ENCODE measurements at regions not wholly inside any gene's neighbourhood (a gene's known extent, or its start where the extent isn't known, plus 50 kb on each side); places are given as distances from the start of the nearest gene placed in this dataset.

DNA sequence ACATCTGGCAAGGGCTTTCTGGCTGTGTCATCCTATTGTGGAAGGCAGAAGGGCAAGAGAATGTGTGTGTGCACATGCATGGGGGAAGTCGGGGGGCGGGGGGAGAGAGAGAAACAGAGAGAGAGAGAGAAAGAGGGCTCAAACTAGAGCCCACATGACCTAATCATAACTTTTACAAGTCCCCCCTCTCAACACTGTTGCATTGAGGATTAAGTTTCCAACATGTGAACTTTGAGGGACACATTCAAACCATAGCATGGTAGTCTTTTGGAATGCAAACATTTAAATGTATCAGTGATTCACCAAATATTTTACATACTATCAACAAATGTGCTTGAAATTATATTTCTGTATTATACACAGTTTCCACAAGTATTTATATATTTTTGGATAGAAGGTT lies 655.4 kb upstream of the B3GALT2 start:
- no peak for DNase-seq

DNA sequence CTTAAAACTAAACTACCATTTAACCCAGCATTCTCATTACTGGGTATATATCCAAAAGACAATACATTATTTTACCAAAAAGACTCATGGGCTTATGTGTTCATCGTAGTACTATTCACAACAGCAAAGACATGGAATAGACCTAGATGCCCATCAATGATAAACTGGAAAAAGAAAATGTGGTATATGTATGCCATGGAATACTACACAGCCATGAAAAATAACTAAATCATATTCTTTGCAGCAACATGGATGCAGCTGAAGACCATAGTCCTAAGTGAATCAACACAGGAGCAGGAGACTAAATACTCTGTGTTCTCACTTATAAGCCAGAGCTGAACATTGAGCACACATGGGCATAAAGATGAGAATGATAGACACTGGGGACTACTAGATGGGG lies 645.1 kb upstream of the B3GALT2 start:
- DNase-seq = no peak

DNA sequence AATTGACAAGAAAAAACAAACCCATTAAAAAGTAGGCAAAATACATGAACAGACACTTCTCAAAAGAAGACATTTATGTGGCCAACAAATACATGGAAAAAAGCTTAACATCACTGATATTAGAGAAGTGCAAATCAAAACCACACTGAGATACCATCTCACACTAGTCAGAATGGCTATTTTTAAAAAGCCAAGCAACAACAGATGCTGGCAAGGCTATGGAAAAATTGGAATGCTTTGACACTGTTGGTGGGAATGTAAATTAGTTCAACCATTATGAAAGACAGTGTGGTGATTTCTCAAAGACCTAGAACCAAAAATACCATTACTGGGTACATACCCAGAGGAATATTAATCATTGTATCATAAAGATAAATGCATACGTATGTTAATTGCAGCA lies 641.1 kb upstream of the B3GALT2 start:
- DNase-seq = no peak

DNA sequence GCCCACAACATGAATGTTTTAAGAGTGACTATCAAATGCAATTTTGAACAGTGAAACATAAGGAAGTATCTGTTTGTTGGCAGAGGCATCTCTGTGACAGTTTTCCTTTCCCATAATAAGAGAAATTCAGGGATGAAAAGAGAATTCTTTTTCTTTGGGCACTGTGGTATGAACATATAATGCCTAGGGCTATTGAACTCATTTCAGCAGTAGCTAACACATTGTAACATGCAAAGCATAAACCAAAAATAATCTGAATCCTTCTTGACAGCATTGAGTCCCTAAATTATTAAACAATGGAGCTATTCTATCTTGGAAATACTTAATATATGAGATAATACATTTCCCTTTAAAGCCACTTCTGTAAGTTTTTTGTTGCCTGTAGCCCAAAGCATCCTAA lies 633.0 kb upstream of the B3GALT2 start:
- no peak for DNase-seq

DNA sequence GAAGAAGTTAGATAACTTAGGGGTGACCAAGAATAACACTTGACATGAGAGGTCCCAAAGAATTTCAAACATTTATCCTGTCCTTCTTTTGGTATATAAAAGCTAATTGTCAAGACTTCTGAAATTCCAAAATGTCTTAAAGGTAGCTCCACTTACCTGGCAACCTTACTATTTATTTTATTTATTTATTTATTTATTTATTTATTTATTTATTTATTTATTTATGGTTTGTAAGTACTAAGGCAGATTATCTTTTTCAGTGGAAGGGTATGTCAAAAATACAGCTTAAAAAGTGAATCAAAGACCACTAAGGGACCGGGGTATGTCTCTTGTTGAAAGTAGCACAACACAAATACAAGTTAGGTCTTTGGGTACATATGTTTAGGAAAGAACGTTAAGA lies 620.8 kb upstream of the B3GALT2 start:
- no peak for DNase-seq

DNA sequence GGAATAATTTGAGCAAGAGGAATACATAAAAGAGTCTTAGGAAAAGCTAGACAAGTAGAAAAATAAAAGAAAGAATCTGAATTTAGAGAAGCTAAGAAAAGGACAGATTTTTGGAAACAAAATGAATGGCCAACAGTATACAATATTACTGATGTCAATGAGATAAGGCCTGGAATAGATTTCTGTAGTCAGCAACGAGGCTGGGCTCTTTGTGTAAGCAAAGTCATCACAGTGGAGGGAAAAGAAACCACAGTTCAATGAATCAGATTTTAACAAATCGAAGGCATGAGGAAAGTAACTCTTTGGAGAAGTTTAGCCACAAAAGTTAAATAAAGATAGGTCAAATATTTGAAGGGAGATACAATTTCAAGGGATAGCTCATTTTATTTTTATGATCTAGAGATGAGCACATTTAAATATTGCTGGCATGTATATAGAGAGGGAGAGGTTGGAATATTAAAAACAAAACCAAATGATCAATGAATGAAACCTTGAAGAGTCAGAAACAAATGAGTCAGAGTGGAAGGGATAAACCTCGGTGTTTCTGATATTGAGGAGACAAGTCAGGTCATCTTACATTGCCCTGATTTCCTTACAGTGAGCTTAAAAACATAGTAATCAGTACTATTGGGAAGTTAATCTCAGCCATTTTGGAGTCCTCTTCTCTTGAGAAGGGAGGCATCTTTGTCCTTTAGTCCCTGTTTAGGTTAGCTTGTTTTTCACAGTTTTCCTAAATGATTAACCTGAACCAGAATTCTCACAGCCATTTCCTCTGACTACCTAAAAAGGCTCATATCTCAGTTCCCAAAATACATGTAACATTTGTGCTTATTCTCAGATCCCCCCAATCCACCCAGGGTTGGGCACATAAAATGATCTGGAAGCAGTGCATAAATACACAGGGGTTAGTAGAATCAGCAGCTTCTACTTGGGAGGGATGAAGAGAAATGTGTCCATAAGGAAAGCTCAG lies 620.0 kb upstream of the B3GALT2 start:
- DNase-seq = no peak

DNA sequence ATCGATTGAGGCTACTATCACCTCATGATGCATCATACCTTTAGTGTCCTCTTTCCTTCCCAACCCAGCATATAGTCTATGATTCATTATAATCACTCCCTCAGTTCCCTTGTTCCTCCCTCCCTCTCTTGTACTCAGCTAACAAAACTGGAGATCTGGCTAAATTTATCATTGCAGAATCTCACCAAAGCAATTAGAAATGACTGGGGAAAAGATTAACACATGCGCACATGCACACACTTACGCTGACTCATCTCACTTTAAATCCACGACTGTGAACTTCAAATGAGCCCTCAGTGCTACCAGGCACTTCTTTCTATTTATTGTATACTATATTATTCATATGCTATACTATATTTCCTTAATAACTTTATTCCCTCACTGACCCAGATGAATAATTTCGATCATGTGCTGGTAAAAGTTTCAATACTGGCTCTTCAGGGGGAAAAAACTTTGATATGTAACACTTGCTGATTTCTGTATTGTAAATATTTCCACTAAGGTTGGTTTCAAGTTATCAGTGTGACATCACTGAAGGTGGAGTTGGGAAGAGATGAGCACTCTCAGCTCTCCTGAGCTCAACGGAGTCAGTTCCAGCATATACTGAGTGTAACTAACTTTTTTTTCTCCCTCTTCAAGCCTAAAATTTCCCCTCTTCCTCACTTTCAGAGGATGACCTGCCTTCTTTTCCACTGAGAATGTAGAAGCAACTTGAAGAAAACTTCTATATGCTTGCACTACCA lies 613.7 kb upstream of the B3GALT2 start:
- DNase-seq = no peak

DNA sequence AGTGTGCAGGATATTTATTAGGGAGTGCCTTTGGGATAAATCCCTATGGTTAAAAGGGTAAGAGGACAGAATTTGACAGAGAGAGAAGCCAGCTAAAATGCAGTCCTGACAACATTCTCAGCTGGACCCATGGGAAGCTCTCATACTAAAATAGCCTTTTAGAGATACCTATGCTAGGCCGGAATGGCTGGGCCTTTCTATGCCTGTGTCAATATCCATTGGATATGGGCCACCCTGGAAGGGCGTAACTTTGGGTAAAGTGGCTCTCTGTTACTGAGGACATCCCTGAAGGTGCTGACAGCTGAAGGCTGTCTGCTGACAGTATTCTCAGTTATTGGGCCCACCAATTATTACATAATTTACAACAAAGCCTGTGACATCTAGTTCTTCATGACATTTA lies 613.0 kb upstream of the B3GALT2 start:
- DNase-seq = no peak

DNA sequence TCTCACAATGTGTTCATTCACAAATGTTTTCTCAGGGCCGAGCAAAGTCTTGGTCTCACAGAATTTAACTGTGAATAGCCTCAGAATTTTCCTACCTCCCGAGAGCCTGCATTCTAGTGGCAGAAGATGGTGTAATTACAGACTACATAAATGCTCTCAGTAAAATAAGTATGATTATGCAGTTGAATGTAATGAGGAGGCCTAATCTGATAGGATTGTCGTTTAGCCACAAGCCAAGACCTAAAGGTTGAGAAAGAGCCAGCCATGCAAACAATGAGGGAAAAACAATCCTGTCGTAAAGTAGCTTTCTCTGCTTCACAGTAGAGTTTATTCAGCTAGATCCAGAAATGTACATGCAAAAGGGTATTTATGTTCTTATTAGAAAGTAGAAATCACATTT lies 607.8 kb upstream of the B3GALT2 start:
- DNase-seq = no peak

DNA sequence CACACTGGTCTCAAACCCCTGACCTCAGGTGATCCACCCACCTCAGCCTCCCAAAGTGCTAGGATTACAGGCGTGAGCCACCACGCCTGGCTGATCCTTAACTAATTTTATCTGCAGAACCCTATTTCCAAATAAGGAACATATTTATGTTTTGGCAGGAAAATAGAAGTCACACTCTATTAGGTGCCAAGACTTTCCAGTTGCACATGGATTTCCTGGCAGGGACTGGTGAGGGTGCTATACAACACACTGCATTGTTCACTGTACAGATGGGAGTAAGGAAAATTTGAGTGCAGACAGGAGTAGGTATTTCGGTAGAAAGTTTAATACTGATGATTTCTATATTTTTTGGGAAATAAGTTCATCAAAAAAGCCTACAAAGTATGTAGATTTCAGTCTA lies 605.3 kb upstream of the B3GALT2 start:
- DNase-seq = no peak

DNA sequence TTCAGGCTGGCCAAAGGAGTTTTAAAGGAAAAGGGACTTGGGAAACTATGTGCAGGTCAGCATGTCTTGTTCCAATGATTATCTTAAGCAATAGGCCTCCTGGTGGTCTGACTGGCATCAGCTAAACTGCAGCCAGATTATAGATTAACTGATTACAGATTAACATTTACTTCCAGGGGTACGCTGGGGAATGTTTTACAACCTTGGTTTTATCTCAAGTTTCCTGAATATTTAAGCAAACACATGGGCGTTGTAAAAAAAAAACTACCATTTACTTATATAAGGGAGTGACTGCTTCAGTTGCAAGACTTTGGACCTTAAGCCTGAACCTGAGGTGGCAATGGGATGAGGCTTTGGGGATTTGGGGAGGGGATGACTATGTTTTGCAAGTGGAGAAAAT lies 600.6 kb upstream of the B3GALT2 start:
- no peak for DNase-seq

DNA sequence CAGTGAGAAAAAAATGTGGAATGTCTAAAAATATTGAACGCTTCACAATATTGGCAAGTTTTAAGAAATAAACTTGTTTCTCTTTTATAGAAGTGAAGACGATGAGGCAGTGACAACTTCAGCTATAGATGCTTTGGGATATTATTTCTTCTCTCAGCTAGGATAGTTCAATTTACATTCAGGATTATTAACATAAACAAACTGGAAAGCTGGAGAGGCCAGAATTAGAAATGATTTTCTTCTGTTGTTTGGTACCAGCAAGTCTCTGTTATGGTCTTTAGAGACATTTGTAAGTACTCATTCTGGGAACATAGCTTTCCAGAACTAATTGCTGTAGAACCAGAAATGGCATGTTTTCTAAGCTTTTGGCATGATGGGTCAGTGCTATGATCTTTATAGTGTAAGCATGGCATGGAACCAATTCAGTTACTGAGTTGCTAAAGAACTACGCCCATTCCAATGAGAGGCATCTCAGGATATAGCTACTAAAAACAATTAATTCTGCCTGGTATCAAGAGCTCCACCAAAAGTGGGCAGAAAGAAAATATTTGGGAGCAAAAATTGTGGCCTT lies 599.5 kb upstream of the B3GALT2 start:
- no peak for DNase-seq

DNA sequence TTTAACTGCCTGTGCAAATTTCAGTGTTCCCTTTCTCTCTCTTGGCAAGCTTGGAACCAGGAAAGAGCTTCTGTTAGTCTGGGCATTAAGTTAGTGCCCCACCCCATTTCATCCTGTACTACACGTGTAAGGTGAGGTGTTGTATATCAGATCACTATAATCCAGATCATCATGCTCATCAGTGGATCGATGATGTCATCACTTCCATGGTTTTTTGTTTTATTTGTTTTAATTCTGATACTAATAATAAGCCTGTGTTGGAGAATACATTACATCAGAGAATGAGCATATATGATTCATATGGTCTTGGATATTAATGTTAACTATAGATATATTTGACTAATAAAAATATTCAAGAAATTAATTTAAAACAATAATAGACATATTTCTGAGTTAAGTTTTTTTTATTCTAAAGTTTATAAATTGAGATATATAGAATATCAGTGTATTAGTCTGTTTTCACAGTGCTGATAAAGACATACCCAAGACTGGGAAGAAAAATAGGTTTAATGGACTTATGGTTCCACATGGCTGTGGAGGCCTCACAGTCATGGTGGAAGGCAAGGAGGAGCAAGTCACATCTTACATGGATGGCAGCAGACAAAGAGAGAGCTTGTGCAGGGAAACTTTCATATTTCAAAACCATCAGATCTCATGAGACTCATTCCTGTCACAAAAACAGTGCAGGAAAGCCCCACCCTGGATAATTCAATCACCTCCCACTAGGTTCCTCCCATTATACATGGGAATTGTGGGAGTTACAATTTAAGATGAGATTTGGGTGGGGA lies 588.3 kb upstream of the B3GALT2 start:
- DNase-seq = no peak

DNA sequence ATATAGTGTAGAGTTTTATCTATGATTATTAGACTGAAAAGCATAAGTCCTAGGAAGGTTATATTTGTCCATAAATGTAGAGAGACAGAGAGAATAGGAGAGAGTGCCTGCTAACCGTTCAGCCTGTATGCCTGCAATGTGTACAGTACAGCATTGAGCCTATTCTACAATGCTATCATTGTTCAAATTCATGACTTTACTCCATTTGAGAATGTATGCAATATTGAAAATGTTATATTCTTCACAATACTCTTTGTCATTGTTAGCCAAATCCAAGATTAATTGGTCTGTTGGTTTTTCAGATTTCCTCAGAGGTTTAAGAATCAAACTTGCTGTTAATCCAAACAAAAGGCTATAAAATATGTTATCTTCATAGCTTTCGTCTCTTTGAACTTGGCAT lies 585.2 kb upstream of the B3GALT2 start:
- DNase-seq = no peak

DNA sequence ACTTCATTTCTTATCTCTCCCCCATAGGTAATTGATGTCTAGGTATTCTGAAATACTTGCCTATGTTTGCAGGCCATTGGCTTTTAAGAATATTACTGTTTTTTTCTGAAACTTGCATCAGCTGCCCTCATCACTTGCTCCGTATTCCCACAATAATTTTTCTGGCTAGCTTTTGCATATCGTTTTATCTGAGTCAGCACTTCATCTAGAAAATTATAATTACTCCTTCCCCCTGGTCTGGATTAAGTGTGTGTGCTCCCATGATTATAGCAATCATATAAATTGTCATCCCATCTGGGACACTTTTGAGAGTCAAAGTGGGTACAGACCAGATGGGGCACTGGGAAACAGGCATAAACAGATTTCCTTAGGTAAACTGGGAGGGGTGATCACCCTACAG lies 583.2 kb upstream of the B3GALT2 start:
- no peak for DNase-seq

DNA sequence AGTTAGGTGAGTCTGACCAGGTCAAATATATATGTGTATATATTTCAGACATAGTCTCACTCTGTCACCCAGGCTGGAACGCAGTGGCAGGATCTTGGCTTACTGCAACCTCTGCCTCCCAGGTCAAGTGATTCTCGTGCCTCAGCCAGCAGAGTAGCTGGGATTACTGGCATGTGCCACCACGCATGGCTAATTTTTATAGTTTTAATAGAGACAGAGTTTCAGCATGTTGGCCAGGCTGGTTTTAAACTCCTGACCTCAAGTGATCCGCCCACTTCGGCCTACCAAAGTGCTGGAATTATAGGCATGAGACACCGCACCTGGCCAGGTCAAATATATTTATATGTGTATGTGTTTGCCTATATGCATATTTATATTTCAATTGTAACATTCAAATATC lies 581.5 kb upstream of the B3GALT2 start:
- DNase-seq = no peak

DNA sequence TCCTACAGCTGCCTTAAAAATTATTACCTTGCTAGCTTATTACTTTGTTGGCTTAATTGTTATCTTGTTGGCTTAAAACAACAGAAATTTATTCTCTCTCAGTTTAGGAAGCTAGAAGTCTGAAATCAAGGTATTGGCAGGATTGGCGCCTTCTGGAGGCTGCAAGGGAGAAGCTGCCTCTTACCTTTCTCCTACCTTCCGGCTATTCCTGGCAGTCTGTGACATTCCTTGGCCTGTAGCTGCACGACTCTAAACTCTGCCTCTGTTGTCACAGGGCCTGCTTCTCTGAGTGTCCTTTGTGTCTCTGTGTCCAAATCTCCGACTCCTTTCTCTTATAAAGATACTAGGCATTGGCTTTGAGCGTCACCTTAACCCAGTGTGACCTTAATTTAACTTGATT lies 579.9 kb upstream of the B3GALT2 start:
- DNase-seq = no peak

DNA sequence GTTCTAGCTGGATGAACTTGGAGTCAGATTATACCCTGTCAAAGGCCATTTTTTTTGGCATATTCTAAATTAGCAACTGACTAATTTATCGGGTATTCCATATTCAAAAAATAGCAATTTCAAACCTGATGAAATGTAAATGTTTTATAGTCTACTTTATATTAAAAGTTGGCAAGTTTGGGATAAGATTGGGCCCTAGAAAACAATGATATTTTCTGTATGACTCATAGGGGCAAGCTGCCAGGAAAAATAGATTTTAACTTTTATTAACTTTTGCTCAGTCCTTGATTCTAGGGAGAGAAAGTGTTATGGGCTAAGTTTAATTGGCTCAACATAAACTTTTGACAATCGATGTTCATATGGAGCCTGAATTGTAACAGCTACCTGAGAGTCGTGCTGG lies 576.9 kb upstream of the B3GALT2 start:
- no peak for DNase-seq

DNA sequence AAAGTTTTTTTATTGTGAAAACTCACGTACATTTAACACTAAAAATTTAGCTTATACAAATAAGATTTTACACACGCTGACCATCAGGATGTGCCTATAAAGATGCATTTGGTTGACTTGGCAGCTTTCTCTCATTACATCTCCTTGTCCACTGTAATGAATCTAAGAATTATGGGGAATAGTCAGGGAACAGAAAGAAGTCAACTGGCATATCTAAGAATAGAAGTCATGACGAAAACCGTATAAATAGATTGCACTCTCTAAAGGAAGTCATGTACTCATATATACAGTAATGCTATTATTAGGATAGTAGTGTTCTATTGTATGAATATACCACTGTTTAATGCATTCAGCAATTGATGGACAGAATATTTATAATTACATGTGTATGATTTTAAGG lies 575.8 kb upstream of the B3GALT2 start:
- no peak for DNase-seq

DNA sequence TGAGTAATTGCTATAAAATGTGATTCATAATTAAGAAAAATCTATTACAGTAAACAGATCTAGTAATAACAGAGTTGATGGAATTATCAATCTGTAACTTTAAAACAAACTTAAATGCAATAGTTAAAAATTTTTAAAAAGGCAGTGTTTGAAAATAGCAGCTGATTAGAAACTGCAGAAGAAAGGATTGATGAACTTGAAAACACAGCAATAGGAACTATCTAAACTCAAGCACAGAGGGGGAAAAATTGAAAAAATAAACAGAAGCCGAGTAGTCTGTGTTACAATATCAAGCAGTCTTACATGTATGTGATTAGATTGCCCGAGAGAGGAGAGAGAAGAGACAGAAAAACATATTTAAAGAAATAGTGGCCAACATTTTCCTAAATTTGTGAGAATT lies 569.0 kb upstream of the B3GALT2 start:
- no peak for DNase-seq

DNA sequence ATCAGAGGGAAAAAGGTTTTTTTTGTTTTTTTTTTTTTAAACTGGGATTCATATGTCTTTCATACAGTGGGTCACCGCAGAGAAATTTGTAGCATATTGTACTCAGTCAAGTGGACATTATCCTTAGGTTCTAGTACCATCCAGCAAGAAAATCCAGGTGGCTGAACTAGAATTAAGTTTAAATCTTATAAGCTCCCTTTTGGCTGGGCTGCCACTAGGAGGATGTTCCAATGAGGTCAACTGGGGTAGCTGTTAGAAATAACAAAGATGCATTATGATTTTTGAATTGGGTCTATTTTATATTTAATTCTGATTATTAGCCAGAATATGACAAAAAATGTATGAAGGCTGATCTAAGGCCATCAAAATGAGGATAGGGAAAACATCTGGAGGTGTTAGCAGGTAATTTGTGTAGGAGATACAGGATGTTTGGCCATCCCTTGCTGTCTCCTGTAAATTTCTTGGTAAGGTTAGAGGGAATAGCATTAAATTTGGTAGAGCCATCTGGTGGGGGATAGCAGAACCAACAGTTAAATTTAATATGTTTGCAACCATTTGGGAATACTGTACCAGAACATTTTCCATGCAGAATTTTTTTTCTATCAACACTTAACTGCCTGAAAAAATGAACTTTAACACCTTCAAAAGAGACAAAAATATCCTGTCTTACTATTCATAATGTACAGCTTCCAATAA lies 568.5 kb upstream of the B3GALT2 start:
- no peak for DNase-seq

DNA sequence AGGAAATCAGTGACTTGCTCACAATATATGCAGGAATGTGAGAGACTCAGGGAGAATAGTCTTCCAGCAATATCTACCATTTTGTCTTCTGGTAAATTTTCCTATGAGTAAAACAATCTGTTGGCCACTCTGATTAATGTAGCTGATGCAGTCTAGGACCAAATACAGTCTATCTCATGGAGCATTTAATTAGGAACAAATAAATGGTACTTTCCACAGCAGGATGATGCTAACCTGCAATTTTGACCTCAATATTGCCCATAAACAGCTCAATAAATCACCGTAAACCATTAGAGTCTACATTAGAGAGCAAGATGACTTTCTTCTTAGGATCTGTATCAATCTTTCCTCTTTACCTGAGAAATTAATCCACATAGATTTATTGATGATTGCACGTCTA lies 567.7 kb upstream of the B3GALT2 start:
- no peak for DNase-seq
